DOHH2 (cell line): ENCODE measurements at regions not wholly inside any gene's neighbourhood (a gene's known extent, or its start where the extent isn't known, plus 50 kb on each side); places are given as distances from the start of the nearest gene placed in this dataset.

ENCODE experiments used
- EZH2phosphoT487 ChIP-seq: fragments of 200-600 bp; sonication (generic); IDR thresholded peaks from 2 replicates; pipeline ENCODE4 v1.6.1; 2017; ENCODE audit warnings: borderline replicate concordance, mild to moderate bottlenecking, antibody characterized with exemption, low read length, moderate library complexity, mixed read lengths
- TF ChIP-seq, protein P1 (sequence below): fragments of 200-600 bp; sonication (generic); IDR thresholded peaks from one replicate; pipeline ENCODE4 v1.5.1; 2014; ENCODE audit warnings: antibody characterized with exemption, mild to moderate bottlenecking, low read depth, low read length; ENCODE audit not compliant: poor library complexity, severe bottlenecking

- TF ChIP-seq, protein P1, sequence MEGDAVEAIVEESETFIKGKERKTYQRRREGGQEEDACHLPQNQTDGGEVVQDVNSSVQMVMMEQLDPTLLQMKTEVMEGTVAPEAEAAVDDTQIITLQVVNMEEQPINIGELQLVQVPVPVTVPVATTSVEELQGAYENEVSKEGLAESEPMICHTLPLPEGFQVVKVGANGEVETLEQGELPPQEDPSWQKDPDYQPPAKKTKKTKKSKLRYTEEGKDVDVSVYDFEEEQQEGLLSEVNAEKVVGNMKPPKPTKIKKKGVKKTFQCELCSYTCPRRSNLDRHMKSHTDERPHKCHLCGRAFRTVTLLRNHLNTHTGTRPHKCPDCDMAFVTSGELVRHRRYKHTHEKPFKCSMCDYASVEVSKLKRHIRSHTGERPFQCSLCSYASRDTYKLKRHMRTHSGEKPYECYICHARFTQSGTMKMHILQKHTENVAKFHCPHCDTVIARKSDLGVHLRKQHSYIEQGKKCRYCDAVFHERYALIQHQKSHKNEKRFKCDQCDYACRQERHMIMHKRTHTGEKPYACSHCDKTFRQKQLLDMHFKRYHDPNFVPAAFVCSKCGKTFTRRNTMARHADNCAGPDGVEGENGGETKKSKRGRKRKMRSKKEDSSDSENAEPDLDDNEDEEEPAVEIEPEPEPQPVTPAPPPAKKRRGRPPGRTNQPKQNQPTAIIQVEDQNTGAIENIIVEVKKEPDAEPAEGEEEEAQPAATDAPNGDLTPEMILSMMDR: no peak
- TF ChIP-seq EZH2phosphoT487: no peak
These were observed 257.5 kb downstream of the IPMK start for GRCh38 chr10:58010073-58010702.
